HCT116 (cell line): ENCODE measurements at regions not wholly inside any gene's neighbourhood (a gene's known extent, or its start where the extent isn't known, plus 50 kb on each side); places are given as distances from the start of the nearest gene placed in this dataset.

Experiments
- ATF3 ChIP-seq: IDR thresholded peaks from 2 replicates; pipeline ENCODE4 v1.6.1; 2012
- CEBPB ChIP-seq: IDR thresholded peaks from 2 replicates; pipeline ENCODE4 v1.6.1; 2012; ENCODE audit warnings: low read depth
- CTCF ChIP-seq, 3 experiments: fragments of 200-600 bp in 1 of 3; sonication (generic) in 1 of 3; IDR thresholded peaks in 2 of 3; conservative IDR thresholded peaks in 1 of 3; 2 replicates each; pipeline ENCODE4 v1.5.1; 2012 to 2017; ENCODE audit warnings: low read depth in 2 of 3, low read length in 2 of 3, antibody characterized with exemption in 1 of 3, borderline replicate concordance in 1 of 3, control low read depth in 1 of 3, mild to moderate bottlenecking in 1 of 3, mixed read lengths in 1 of 3, mixed run types in 1 of 3, moderate library complexity in 1 of 3; ENCODE audit not compliant: insufficient read depth in 1 of 3
- EZH2 ChIP-seq: fragments of 200-600 bp; sonication (generic); IDR thresholded peaks from 2 replicates; pipeline ENCODE4 v1.6.1; 2017; ENCODE audit warnings: antibody characterized with exemption, mixed run types
- EZH2phosphoT487 ChIP-seq: fragments of 200-600 bp; IDR thresholded peaks from 2 replicates; pipeline ENCODE4 v1.6.1; 2018; ENCODE audit warnings: antibody characterized with exemption, borderline replicate concordance
- JUND ChIP-seq: IDR thresholded peaks from 2 replicates; pipeline ENCODE4 v1.6.1; 2012
- POLR2A ChIP-seq: IDR thresholded peaks from 2 replicates; pipeline ENCODE4 v1.7.0; 2011; ENCODE audit warnings: borderline replicate concordance; ENCODE audit not compliant: insufficient read depth, insufficient read length; ENCODE audit errors: extremely low read depth
- POLR2AphosphoS5 ChIP-seq: IDR thresholded peaks from 2 replicates; pipeline ENCODE4 v1.6.1; 2011; ENCODE audit warnings: mild to moderate bottlenecking, low read depth, low read length, moderate library complexity
- YY1 ChIP-seq: IDR thresholded peaks from 2 replicates; pipeline ENCODE4 v1.6.1; 2011; ENCODE audit warnings: low read length, low read depth, moderate library complexity, mild to moderate bottlenecking; ENCODE audit not compliant: insufficient replicate concordance; ENCODE audit errors: extremely low read depth
- ZNF274 ChIP-seq: fragments of 200-500 bp; sonication (Bioruptor generic); IDR thresholded peaks from 2 replicates; pipeline ENCODE4 v1.6.1; 2014; ENCODE audit warnings: mild to moderate bottlenecking, low read depth, low read length, inconsistent platforms

DNA sequence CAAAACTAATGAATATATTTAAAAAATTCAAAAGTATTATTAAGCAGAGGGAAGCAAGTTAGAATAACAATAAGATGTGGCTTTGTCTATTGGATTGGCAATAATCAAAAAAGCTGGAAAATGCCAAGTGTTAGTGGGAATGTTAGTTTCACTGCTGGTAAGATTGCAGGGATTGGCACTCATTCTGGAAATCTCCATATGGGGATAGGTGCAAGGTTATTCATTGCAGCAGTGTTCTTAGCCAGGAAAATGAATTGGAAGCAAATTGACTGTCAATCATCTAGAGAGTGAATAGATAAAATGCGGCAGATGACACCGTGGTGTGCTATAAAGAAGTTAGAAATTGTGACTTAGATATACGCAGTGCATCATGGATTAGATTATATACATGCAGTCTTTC, 1615.5 kb upstream of the PCDH7 start:
- TF ChIP-seq EZH2 (no peak), CTCF (IDR thresholded peaks at IDR 0.05 in 2 of 3, conservative IDR thresholded peaks at IDR 0.05 in 1 of 3; ENCODE audit: borderline replicate concordance in 1 of 3, insufficient read depth in 1 of 3, low read depth in 2 of 3, low read length in 2 of 3) (no peak), JUND (no peak), ZNF274 (no peak), POLR2A (no peak), CEBPB (no peak), POLR2AphosphoS5 (no peak), EZH2phosphoT487 (no peak), YY1 (no peak), ATF3 (no peak)
